H1 (cell line): ENCODE measurements at regions not wholly inside any gene's neighbourhood (a gene's known extent, or its start where the extent isn't known, plus 50 kb on each side); places are given as distances from the start of the nearest gene placed in this dataset.

Experiments
- GABPA ChIP-seq: IDR thresholded peaks from 2 replicates; pipeline ENCODE4 v1.6.1; 2011; ENCODE audit warnings: mild to moderate bottlenecking, low read length, moderate library complexity, borderline replicate concordance; ENCODE audit not compliant: insufficient read depth
- RFX5 ChIP-seq: IDR thresholded peaks from 2 replicates; pipeline ENCODE4 v1.6.1; 2011; ENCODE audit warnings: low read depth, low read length, improper control_type of control experiment, borderline replicate concordance
- SP4 ChIP-seq: IDR thresholded peaks from 2 replicates; pipeline ENCODE4 v1.6.1; 2012; ENCODE audit warnings: low read length, inconsistent platforms
- TAF7 ChIP-seq: optimal IDR thresholded peaks from 2 replicates; pipeline ENCODE3; 2011; ENCODE audit warnings: low read depth, mild to moderate bottlenecking, inconsistent platforms, low read length, moderate library complexity, borderline replicate concordance
- TBP ChIP-seq: IDR thresholded peaks from 2 replicates; pipeline ENCODE4 v1.6.1; 2011; ENCODE audit warnings: low read depth, low read length, improper control_type of control experiment
- TEAD4 ChIP-seq: IDR thresholded peaks from 2 replicates; pipeline ENCODE4 v1.6.1; 2012; ENCODE audit warnings: low read depth, low read length, inconsistent platforms, mixed read lengths
- YY1 ChIP-seq: IDR thresholded peaks from 2 replicates; pipeline ENCODE4 v1.6.1; 2011; ENCODE audit warnings: low read depth, mild to moderate bottlenecking, low read length
- TF ChIP-seq, protein P1 (sequence below): fragments of 300-600 bp; sonication (generic); IDR thresholded peaks from 2 replicates; pipeline ENCODE4 v1.7.1; 2012; ENCODE audit warnings: low read length, moderate library complexity, mild to moderate bottlenecking, inconsistent platforms; ENCODE audit not compliant: insufficient replicate concordance

DNA sequence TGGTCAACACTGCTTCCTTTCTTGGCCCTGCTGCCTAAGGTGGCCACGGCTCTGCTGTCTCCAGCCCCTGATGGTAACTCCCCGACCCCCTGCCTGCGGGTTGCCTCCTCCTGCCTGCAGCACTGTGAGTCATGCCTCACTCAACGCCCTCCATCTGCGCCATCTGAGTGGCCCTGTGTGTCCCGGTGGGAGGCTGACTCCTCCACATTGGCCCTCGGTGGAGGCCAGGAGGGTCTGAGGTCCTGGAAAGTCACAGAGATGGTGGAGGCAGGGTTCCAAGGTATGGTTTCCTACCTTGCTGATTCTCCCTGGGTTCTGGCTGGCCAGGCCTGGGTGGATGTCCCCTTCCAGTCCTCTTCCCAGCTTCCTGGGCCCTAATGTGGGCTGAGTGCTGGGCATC lies 64.5 kb upstream of the ADAMTS2 start (continued):
- TF ChIP-seq, protein P1, sequence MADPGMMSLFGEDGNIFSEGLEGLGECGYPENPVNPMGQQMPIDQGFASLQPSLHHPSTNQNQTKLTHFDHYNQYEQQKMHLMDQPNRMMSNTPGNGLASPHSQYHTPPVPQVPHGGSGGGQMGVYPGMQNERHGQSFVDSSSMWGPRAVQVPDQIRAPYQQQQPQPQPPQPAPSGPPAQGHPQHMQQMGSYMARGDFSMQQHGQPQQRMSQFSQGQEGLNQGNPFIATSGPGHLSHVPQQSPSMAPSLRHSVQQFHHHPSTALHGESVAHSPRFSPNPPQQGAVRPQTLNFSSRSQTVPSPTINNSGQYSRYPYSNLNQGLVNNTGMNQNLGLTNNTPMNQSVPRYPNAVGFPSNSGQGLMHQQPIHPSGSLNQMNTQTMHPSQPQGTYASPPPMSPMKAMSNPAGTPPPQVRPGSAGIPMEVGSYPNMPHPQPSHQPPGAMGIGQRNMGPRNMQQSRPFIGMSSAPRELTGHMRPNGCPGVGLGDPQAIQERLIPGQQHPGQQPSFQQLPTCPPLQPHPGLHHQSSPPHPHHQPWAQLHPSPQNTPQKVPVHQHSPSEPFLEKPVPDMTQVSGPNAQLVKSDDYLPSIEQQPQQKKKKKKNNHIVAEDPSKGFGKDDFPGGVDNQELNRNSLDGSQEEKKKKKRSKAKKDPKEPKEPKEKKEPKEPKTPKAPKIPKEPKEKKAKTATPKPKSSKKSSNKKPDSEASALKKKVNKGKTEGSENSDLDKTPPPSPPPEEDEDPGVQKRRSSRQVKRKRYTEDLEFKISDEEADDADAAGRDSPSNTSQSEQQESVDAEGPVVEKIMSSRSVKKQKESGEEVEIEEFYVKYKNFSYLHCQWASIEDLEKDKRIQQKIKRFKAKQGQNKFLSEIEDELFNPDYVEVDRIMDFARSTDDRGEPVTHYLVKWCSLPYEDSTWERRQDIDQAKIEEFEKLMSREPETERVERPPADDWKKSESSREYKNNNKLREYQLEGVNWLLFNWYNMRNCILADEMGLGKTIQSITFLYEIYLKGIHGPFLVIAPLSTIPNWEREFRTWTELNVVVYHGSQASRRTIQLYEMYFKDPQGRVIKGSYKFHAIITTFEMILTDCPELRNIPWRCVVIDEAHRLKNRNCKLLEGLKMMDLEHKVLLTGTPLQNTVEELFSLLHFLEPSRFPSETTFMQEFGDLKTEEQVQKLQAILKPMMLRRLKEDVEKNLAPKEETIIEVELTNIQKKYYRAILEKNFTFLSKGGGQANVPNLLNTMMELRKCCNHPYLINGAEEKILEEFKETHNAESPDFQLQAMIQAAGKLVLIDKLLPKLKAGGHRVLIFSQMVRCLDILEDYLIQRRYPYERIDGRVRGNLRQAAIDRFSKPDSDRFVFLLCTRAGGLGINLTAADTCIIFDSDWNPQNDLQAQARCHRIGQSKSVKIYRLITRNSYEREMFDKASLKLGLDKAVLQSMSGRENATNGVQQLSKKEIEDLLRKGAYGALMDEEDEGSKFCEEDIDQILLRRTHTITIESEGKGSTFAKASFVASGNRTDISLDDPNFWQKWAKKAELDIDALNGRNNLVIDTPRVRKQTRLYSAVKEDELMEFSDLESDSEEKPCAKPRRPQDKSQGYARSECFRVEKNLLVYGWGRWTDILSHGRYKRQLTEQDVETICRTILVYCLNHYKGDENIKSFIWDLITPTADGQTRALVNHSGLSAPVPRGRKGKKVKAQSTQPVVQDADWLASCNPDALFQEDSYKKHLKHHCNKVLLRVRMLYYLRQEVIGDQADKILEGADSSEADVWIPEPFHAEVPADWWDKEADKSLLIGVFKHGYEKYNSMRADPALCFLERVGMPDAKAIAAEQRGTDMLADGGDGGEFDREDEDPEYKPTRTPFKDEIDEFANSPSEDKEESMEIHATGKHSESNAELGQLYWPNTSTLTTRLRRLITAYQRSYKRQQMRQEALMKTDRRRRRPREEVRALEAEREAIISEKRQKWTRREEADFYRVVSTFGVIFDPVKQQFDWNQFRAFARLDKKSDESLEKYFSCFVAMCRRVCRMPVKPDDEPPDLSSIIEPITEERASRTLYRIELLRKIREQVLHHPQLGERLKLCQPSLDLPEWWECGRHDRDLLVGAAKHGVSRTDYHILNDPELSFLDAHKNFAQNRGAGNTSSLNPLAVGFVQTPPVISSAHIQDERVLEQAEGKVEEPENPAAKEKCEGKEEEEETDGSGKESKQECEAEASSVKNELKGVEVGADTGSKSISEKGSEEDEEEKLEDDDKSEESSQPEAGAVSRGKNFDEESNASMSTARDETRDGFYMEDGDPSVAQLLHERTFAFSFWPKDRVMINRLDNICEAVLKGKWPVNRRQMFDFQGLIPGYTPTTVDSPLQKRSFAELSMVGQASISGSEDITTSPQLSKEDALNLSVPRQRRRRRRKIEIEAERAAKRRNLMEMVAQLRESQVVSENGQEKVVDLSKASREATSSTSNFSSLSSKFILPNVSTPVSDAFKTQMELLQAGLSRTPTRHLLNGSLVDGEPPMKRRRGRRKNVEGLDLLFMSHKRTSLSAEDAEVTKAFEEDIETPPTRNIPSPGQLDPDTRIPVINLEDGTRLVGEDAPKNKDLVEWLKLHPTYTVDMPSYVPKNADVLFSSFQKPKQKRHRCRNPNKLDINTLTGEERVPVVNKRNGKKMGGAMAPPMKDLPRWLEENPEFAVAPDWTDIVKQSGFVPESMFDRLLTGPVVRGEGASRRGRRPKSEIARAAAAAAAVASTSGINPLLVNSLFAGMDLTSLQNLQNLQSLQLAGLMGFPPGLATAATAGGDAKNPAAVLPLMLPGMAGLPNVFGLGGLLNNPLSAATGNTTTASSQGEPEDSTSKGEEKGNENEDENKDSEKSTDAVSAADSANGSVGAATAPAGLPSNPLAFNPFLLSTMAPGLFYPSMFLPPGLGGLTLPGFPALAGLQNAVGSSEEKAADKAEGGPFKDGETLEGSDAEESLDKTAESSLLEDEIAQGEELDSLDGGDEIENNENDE: no peak
- no peak for TF ChIP-seq TBP
- no peak for TF ChIP-seq TEAD4
- no peak for TF ChIP-seq YY1
- TF ChIP-seq RFX5: no peak
- no peak for TF ChIP-seq TAF7
- TF ChIP-seq SP4: no peak
- TF ChIP-seq GABPA: no peak
